Osteocyte (in vitro differentiated cells): ENCODE measurements at regions not wholly inside any gene's neighbourhood (a gene's known extent, or its start where the extent isn't known, plus 50 kb on each side); places are given as distances from the start of the nearest gene placed in this dataset.
"Not testable (repeated sequence)": the region's sequence is repeated elsewhere in the genome, so short reads cannot be mapped to it uniquely, and the experiment has no call there.

ENCODE experiments used
- DNase-seq: peaks from one replicate; pipeline ENCODE4 v3.0.0; 2021; ENCODE audit warnings: mixed read lengths; ENCODE audit not compliant: unreplicated experiment; ENCODE audit errors: extremely low spot score
- H3K27ac Mint-ChIP-seq: one replicate; pipeline ENCODE4 v1.8.0; 2021; ENCODE audit warnings: mild to moderate bottlenecking, mixed read lengths; ENCODE audit not compliant: unreplicated experiment
- H3K27me3 Mint-ChIP-seq: one replicate; pipeline ENCODE4 v1.8.0; 2021; ENCODE audit warnings: mixed read lengths; ENCODE audit not compliant: unreplicated experiment
- H3K36me3 Mint-ChIP-seq: one replicate; pipeline ENCODE4 v1.8.0; 2021; ENCODE audit warnings: mixed read lengths; ENCODE audit not compliant: unreplicated experiment
- H3K4me1 Mint-ChIP-seq: one replicate; pipeline ENCODE4 v1.8.0; 2021; ENCODE audit warnings: mixed read lengths; ENCODE audit not compliant: unreplicated experiment
- H3K4me3 Mint-ChIP-seq: one replicate; pipeline ENCODE4 v1.8.0; 2021; ENCODE audit warnings: mild to moderate bottlenecking, moderate library complexity, mixed read lengths; ENCODE audit not compliant: unreplicated experiment
- H3K9me3 Mint-ChIP-seq: one replicate; pipeline ENCODE4 v1.8.0; 2021; ENCODE audit warnings: mixed read lengths; ENCODE audit not compliant: unreplicated experiment
- CTCF ChIP-seq: fragments of 200-600 bp; sonication (generic); IDR thresholded peaks from 2 replicates; pipeline ENCODE4 v1.5.0; 2021; ENCODE audit warnings: antibody characterized with exemption, mild to moderate bottlenecking, moderate library complexity

DNA sequence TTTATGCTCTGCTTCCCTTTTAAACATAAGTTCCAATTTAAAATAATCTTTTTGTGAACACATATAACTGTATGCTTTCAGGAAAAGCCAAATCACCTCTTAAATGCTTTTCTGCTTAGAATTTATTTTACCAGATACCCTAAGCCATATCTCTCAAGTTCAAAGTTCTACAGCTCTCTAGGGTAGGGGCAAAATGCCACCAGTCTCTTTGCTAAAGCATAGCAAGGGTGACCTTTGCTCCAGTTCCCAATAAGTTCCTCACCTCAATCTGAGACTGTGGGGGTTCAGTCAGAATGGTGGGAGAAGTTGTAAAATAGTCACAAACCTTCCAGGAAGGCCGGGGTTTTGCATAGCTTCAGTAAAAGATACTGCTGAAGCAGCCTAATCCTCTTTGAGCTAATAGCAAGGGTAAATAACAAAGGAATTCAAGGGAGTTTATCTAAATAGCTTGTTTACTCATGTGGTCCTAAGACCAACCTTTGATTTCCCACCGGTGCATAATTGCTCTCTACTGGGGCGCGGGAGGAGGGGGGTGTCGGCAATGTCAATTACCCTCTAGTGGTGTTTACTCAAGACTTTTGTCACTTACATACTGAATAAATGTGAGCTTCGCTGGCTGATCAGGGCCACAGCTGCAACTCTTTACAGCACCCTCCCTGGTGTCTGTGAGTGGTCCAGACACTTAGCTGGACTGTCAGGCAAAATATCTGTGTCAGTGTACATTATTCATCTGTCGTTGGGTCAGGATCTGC lies 1376.2 kb downstream of the NCAM2 start:
- peaks cover 6% of the 10 kb centered on the region for H3K9me3 Mint-ChIP-seq
- H3K36me3 Mint-ChIP-seq: no peaks in the 10 kb centered on the region
- no peak overlapping the region for H3K4me3 Mint-ChIP-seq
- no peaks in the 10 kb centered on the region for H3K4me1 Mint-ChIP-seq
- H3K27me3 Mint-ChIP-seq: no peaks in the 10 kb centered on the region
- TF ChIP-seq CTCF: no peak
- H3K27ac Mint-ChIP-seq: no peak overlapping the region
- no peak for DNase-seq

- not testable (repeated sequence) for H3K4me1 Mint-ChIP-seq, DNase-seq, H3K4me3 Mint-ChIP-seq, H3K9me3 Mint-ChIP-seq, H3K27me3 Mint-ChIP-seq, H3K36me3 Mint-ChIP-seq, H3K27ac Mint-ChIP-seq
Observed at GRCh38 chr21:22377795-22378194, 1379.6 kb downstream of the NCAM2 start.

GRCh38 chr21:22393324-22393723 lies 1395.1 kb downstream of the NCAM2 start:
- Mint-ChIP-seq H3K36me3 (no peaks in the 10 kb centered on the region), H3K4me1 (peaks cover 7% of the 10 kb centered on the region), H3K27ac (no peak overlapping the region), H3K27me3 (no peaks in the 10 kb centered on the region), H3K9me3 (no peaks in the 10 kb centered on the region), H3K4me3 (no peak overlapping the region)
- no peak for DNase-seq
- TF ChIP-seq CTCF: no peak

GRCh38 chr21:22395965-22396364 lies 1397.8 kb downstream of the NCAM2 start:
- no peak overlapping the region for H3K27ac Mint-ChIP-seq
- no peak for DNase-seq
- H3K36me3 Mint-ChIP-seq: no peaks in the 10 kb centered on the region
- no peaks in the 10 kb centered on the region for H3K27me3 Mint-ChIP-seq
- TF ChIP-seq CTCF: no peak
- peaks cover 25% of the 10 kb centered on the region for H3K4me1 Mint-ChIP-seq
- no peak overlapping the region for H3K4me3 Mint-ChIP-seq
- no peaks in the 10 kb centered on the region for H3K9me3 Mint-ChIP-seq

DNA sequence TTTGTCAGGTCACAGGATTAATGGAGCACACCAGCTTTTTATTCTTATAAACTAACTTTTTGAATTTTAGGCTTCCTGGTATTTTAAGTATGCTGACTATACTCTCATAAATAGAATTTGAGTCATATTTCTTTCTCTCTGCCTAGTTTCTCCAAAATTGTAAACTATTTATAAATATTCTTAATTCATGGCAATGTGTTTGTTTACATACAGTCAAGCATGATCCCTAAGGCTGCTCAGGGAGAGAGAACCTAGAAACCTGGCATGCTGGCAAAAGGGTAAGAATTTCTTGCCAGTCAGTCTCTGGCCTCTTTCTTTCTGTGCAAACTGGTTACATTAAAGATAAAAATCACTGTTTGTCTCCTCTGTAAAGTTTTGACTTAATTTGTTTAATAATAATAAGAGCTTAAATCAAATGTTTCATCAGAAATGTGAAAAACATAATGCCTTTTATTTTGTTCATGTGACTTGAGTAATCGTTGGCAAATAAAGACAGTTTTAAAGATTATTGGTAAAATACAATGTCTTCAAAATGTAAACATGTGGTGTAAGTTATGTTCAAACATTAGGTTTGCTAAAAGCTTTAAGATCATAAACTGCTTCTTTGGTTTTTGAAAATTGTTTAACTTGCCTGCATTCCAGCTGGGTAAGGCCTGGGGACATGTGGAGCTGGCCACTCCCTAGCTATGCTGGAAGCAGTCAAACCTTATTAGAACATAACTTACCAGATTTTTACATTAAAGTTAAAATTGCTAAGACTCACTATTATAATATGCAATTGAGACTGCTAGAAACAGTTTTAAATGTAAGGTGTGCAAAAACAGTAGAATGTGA lies 1401.7 kb downstream of the NCAM2 start:
- peaks cover 36% of the 10 kb centered on the region for H3K4me1 Mint-ChIP-seq

More for the DNA sequence above, 1401.7 kb downstream of the NCAM2 start:
- Mint-ChIP-seq H3K4me3 (no peak overlapping the region), H3K27ac (peak overlapping the region; percentile 69), H3K36me3 (no peaks in the 10 kb centered on the region), H3K9me3 (peaks cover 2% of the 10 kb centered on the region), H3K27me3 (no peaks in the 10 kb centered on the region)
- no peak for TF ChIP-seq CTCF
- DNase-seq: no peak
